ENCODE measurements at regions not wholly inside any gene's neighbourhood (a gene's known extent, or its start where the extent isn't known, plus 50 kb on each side); places are given as distances from the start of the nearest gene placed in this dataset.

DNA sequence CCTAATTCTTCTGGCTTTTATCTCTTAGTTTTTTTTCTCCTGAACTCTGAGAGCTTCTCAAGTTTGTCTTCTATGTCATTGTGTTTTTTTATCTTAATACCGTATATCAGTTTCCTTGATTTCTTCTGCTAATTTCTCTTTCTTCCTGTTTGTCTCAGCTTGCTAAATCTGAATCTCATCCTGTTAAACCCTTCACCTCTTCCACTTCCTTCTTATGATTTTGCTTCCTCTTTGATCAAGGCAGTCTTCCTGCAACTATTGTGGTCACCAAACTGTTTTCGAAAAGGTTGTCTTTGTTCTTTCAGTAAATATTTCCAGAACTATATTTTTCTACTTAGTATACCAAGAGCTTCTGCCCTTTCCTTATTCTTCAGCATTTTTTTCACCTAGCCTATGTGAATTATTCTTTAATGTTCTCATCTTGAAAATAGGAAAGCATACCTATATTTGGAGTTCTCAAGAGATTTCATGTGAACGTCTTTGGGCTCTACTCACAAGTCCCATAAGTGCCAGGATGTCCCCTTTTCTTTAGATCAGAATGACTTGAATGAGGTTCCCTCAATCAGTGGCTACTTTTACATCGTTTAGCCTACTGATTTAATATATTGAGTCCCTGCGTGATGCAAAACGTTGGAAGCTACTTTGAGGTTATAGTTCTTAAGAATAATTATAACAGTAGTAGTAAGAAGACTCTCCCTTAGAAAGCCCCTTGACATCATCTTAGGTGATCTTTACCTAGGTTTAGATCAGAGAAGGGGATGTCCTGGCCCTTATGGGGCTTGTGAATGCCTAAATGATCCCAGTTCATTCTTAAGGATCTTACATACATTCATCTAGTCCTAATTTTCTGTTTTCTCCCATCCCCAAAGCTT, 415.4 kb upstream of the AUTS2 start:
- CTCF ChIA-PET (ENCODE audit: partially characterized antibody), result no interaction called here
- Histone ChIP-seq H4K8ac (ENCODE audit: extremely low read depth, insufficient read depth, low read length) (no peak overlapping the region), H4K20me1 (replicated peaks in 1 of 2; ENCODE audit: control insufficient read depth in 1 of 2, insufficient read depth in 2 of 2, low read length in 2 of 2) (no peaks in the 10 kb centered on the region), H3K18ac (ENCODE audit: extremely low read depth, low read length) (no peak overlapping the region), H3K4me1 (replicated peaks in 1 of 4; ENCODE audit: control insufficient read depth in 3 of 4, insufficient read depth in 4 of 4, low read length in 3 of 4) (no peaks in the 10 kb centered on the region), H3K79me2 (ENCODE audit: control insufficient read depth in 1 of 2, insufficient read depth in 2 of 2, low read length in 2 of 2) (no peaks in the 10 kb centered on the region), H4K5ac (ENCODE audit: insufficient read length, low read depth, low read length) (no peak overlapping the region), H2AK5ac (ENCODE audit: low read depth, low read length) (no peak overlapping the region), H3K4me3 (ENCODE audit: extremely low read depth in 1 of 4, insufficient read depth in 2 of 4, low read depth in 3 of 4, low read length in 4 of 4) (no peak overlapping the region), H3K23ac (ENCODE audit: insufficient read length) (no peak overlapping the region), H3K23me2 (ENCODE audit: low read depth, low read length) (no peaks in the 10 kb centered on the region), H2AFZ (ENCODE audit: low read length) (no peak overlapping the region), H2BK12ac (ENCODE audit: low read depth, low read length) (no peak overlapping the region), H2BK120ac (replicated peaks; ENCODE audit: low read depth, low read length) (no peak overlapping the region), H3K4me2 (ENCODE audit: insufficient read depth in 1 of 2, low read depth in 2 of 2, low read length in 2 of 2) (no peak overlapping the region), H3K56ac (replicated peaks; ENCODE audit: insufficient read length, low read depth, low read length) (no peak overlapping the region), H2BK15ac (ENCODE audit: low read length) (no peak overlapping the region), H3K27me3 (replicated peaks in 1 of 4; ENCODE audit: control insufficient read depth in 3 of 4, extremely low read depth in 1 of 4, insufficient read depth in 3 of 4, low read length in 3 of 4) (no peaks in the 10 kb centered on the region), H3K9me3 (ENCODE audit: insufficient read depth in 2 of 2, low read depth in 1 of 2, low read length in 1 of 2) (no peaks in the 10 kb centered on the region), H3K9ac (replicated peaks in 1 of 4; ENCODE audit: extremely low read depth in 1 of 4, low read depth in 3 of 4, low read length in 3 of 4) (no peak overlapping the region), H4K91ac (replicated peaks; ENCODE audit: insufficient read length, low read length) (no peak overlapping the region), H3K79me1 (ENCODE audit: low read depth, low read length) (no peaks in the 10 kb centered on the region), H2BK5ac (ENCODE audit: low read depth, low read length) (no peak overlapping the region), H3K14ac (ENCODE audit: insufficient read length) (no peak overlapping the region), H2BK20ac (ENCODE audit: low read length) (no peak overlapping the region), H3K4ac (replicated peaks; ENCODE audit: insufficient read length, low read depth, low read length) (no peak overlapping the region), H3K27ac (ENCODE audit: low read depth, low read length) (no peak overlapping the region), H3K36me3 (ENCODE audit: control insufficient read depth in 2 of 4, insufficient read depth in 4 of 4, low read length in 3 of 4) (no peaks in the 10 kb centered on the region)
- WGBS, 2 experiments (ENCODE audit: extremely low coverage in 1 of 2, insufficient coverage in 1 of 2, insufficient read length in 1 of 2, insufficient replicate concordance in 2 of 2, low coverage in 1 of 2, low lambda C conversion rate in 2 of 2, missing lambda C conversion rate in 1 of 2), result 89% methylated on average over 6 of the region's 6 CpGs; no CpG with 5 or more reads in 1 of the 2 experiments
- no peak for DNase-seq (ENCODE audit: low read depth in 1 of 2, low spot score in 2 of 2)
- FAIRE-seq, result no peak
- TF ChIP-seq KDM5A (IDR thresholded peaks at IDR 0.05; ENCODE audit: low read length) (no peak), SIRT6 (IDR thresholded peaks at IDR 0.05; ENCODE audit: low read length) (no peak), EP300 (IDR thresholded peaks at IDR 0.05; ENCODE audit: borderline replicate concordance in 1 of 2, low read depth in 2 of 2, low read length in 2 of 2) (no peak), SP1 (IDR thresholded peaks at IDR 0.05; ENCODE audit: low read depth, low read length) (no peak), JUN (IDR thresholded peaks at IDR 0.05; ENCODE audit: low read depth, low read length) (no peak), BACH1 (IDR thresholded peaks at IDR 0.05; ENCODE audit: low read length) (no peak), EGR1 (IDR thresholded peaks at IDR 0.05; ENCODE audit: borderline replicate concordance, low read depth, low read length) (no peak), POU5F1 (IDR thresholded peaks at IDR 0.05; ENCODE audit: low read depth, low read length) (no peak), SIN3A (conservative IDR thresholded peaks at IDR 0.05 in 1 of 2, IDR thresholded peaks at IDR 0.05 in 1 of 2; ENCODE audit: low read depth in 1 of 2, low read length in 2 of 2) (no peak), POLR2A (IDR thresholded peaks at IDR 0.05; ENCODE audit: control extremely low read depth in 1 of 2, low read depth in 2 of 2, low read length in 2 of 2) (no peak)
- POLR2A ChIA-PET (ENCODE audit: partially characterized antibody), result no interaction called here

Data from H1 (cell line).